H1 (cell line): ENCODE measurements at regions not wholly inside any gene's neighbourhood (a gene's known extent, or its start where the extent isn't known, plus 50 kb on each side); places are given as distances from the start of the nearest gene placed in this dataset.
A peak's percentile ranks its signal among the peaks of the same experiment; 100 is the strongest.

Source experiments
- MAFK ChIP-seq: IDR thresholded peaks from 2 replicates; pipeline ENCODE4 v1.6.1; 2012; ENCODE audit warnings: low read depth, mild to moderate bottlenecking, improper control_type of control experiment, low read length
- RFX5 ChIP-seq: IDR thresholded peaks from 2 replicates; pipeline ENCODE4 v1.6.1; 2011; ENCODE audit warnings: low read depth, low read length, improper control_type of control experiment, borderline replicate concordance
- SIN3A ChIP-seq, 2 experiments: IDR thresholded peaks in 1 of 2; conservative IDR thresholded peaks in 1 of 2; 2 replicates each; pipeline ENCODE4 v1.6.1; 2011 to 2012; ENCODE audit warnings: low read length in 2 of 2, improper control_type of control experiment in 1 of 2, low read depth in 1 of 2, mild to moderate bottlenecking in 1 of 2
- YY1 ChIP-seq: IDR thresholded peaks from 2 replicates; pipeline ENCODE4 v1.6.1; 2011; ENCODE audit warnings: low read depth, mild to moderate bottlenecking, low read length
- ZNF274 ChIP-seq: IDR thresholded peaks from 2 replicates; pipeline ENCODE4 v1.7.0; 2012; ENCODE audit warnings: low read length, borderline replicate concordance; ENCODE audit errors: extremely low read depth
- TF ChIP-seq, protein P1 (sequence below), 3 experiments: IDR thresholded peaks; 1 replicate in 2 of 3; 2 replicates in 1 of 3; pipeline versions ENCODE4 v1.5.1 to v1.6.1; 2011; ENCODE audit warnings: low read length in 3 of 3, mild to moderate bottlenecking in 3 of 3, inconsistent platforms in 2 of 3, low read depth in 1 of 3, moderate library complexity in 1 of 3; ENCODE audit not compliant: insufficient read depth in 1 of 3; ENCODE audit errors: control extremely low read depth in 1 of 3

DNA sequence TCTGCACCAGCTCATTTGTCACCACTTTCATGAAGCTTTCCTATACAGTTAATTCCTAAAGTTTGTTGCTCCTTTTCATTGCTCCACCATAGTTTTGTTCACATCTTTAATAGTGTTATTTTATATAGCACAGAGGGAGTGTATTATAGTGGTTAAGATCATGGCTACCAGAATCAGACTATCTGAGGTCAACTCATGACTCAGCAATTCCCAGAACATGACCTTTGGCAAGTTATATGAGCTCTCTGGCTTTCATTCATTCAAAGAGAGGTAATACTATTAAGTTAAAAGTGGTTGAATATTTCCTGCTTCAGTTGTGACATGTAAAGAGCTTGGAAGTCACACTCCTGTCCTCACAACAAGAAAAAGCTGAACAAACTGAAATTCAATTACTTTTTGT lies 1073.5 kb downstream of the NAALADL2 start:
- TF ChIP-seq ZNF274 (no peak), SIN3A (conservative IDR thresholded peaks at IDR 0.05 in 1 of 2, IDR thresholded peaks at IDR 0.05 in 1 of 2; ENCODE audit: low read depth in 1 of 2, low read length in 2 of 2) (no peak), RFX5 (no peak), YY1 (no peak), MAFK (peak; percentile 63)
- TF ChIP-seq, protein P1, sequence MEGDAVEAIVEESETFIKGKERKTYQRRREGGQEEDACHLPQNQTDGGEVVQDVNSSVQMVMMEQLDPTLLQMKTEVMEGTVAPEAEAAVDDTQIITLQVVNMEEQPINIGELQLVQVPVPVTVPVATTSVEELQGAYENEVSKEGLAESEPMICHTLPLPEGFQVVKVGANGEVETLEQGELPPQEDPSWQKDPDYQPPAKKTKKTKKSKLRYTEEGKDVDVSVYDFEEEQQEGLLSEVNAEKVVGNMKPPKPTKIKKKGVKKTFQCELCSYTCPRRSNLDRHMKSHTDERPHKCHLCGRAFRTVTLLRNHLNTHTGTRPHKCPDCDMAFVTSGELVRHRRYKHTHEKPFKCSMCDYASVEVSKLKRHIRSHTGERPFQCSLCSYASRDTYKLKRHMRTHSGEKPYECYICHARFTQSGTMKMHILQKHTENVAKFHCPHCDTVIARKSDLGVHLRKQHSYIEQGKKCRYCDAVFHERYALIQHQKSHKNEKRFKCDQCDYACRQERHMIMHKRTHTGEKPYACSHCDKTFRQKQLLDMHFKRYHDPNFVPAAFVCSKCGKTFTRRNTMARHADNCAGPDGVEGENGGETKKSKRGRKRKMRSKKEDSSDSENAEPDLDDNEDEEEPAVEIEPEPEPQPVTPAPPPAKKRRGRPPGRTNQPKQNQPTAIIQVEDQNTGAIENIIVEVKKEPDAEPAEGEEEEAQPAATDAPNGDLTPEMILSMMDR (IDR thresholded peaks at IDR 0.05; ENCODE audit: control extremely low read depth in 1 of 3, insufficient read depth in 1 of 3, low read depth in 1 of 3, low read length in 3 of 3), result no peak
